B cell (primary cell): ENCODE measurements at regions not wholly inside any gene's neighbourhood (a gene's known extent, or its start where the extent isn't known, plus 50 kb on each side); places are given as distances from the start of the nearest gene placed in this dataset.

Experiments used
- ATAC-seq: fragments of 200-7000 bp; cut with Tn5 transposase; one replicate; pipeline ENCODE4 v1.10.0; 2021; ENCODE audit warnings: low read depth, mild to moderate bottlenecking, moderate number of reproducible peaks, moderate library complexity
- CTCF ChIA-PET: fragments of 350-600 bp; sonication (Branson Sonifier 250); formaldehyde crosslinking; loops from one replicate; lab custom pipeline; 2021; ENCODE audit warnings: antibody characterized with exemption, inconsistent platforms; lab: Charles Lee
- POLR2A ChIA-PET: fragments of 350-600 bp; sonication (Branson Sonifier 250); formaldehyde crosslinking; loops from one replicate; lab custom pipeline; 2021; ENCODE audit warnings: antibody characterized with exemption; lab: Charles Lee
- DNase-seq: peaks from one replicate; pipeline ENCODE4 v3.0.0; 2013
- H2AFZ ChIP-seq: 2 replicates; pipeline ENCODE4 v1.6.1; 2012; ENCODE audit warnings: mild to moderate bottlenecking, low read depth, low read length; ENCODE audit not compliant: insufficient read depth, poor library complexity, severe bottlenecking
- H3K27ac ChIP-seq, 2 donors: 1 replicate in 1 of 2; 2 replicates in 1 of 2; pipeline ENCODE4 v1.5.1; 2012 to 2013; ENCODE audit warnings: low read length in 2 of 2, mild to moderate bottlenecking in 2 of 2, moderate library complexity in 1 of 2
- H3K27me3 ChIP-seq, 4 experiments: fragments of 200-600 bp in 1 of 4; sonication (generic) in 1 of 4; replicated peaks in 1 of 4; 1 replicate in 2 of 4; 2 replicates in 2 of 4; pipeline versions ENCODE4 v1.6.1 to v1.7.0; 2013 to 2016; ENCODE audit warnings: low read length in 3 of 4, mild to moderate bottlenecking in 2 of 4, mixed read lengths in 1 of 4, moderate library complexity in 1 of 4; ENCODE audit not compliant: insufficient read depth in 4 of 4, control insufficient read depth in 3 of 4; ENCODE audit errors: control extremely low read depth in 1 of 4
- H3K36me3 ChIP-seq, 2 experiments: replicated peaks in 1 of 2; 1 replicate in 1 of 2; 2 replicates in 1 of 2; pipeline versions ENCODE4 v1.6.1 to v1.7.1; 2013; ENCODE audit warnings: low read length in 1 of 2; ENCODE audit not compliant: insufficient read depth in 2 of 2, control insufficient read depth in 1 of 2; ENCODE audit errors: control extremely low read depth in 1 of 2, extremely low read depth in 1 of 2
- H3K4me1 ChIP-seq, 2 donors: fragments of 200-600 bp in 1 of 2; sonication (generic) in 1 of 2; 1 replicate in 1 of 2; 2 replicates in 1 of 2; pipeline versions ENCODE4 v1.5.1 to v1.6.1; 2013 to 2017; ENCODE audit warnings: low read length in 2 of 2; ENCODE audit not compliant: control insufficient read depth in 2 of 2, insufficient read depth in 2 of 2
- H3K4me2 ChIP-seq: replicated peaks from 2 replicates; pipeline ENCODE3; 2012; ENCODE audit warnings: mild to moderate bottlenecking, low read depth, low read length; ENCODE audit not compliant: poor library complexity, severe bottlenecking
- H3K4me3 ChIP-seq, 5 experiments: fragments of 200-600 bp in 1 of 5; sonication (generic) in 1 of 5; 1 replicate in 3 of 5; 2 replicates in 2 of 5; pipeline versions ENCODE4 v1.5.1 to v1.7.0; 2011 to 2016; ENCODE audit warnings: low read length in 4 of 5, mild to moderate bottlenecking in 4 of 5, low read depth in 2 of 5, control low read depth in 1 of 5, moderate library complexity in 1 of 5; ENCODE audit not compliant: insufficient read depth in 1 of 5; ENCODE audit errors: control extremely low read depth in 1 of 5, extremely low read depth in 1 of 5
- H3K79me2 ChIP-seq: fragments of 200-600 bp; sonication (generic); one replicate; pipeline ENCODE4 v1.6.0; 2016; ENCODE audit warnings: low read length; ENCODE audit not compliant: control insufficient read depth, insufficient read depth
- H3K9ac ChIP-seq: fragments of 200-600 bp; sonication (generic); 2 replicates; pipeline ENCODE4 v1.6.1; 2017; ENCODE audit warnings: mild to moderate bottlenecking, low read length, moderate library complexity
- H3K9me3 ChIP-seq, 3 donors: one replicate each; pipeline versions ENCODE4 v1.6.1 to v1.7.1; 2013; ENCODE audit warnings: low read length in 2 of 3; ENCODE audit not compliant: control insufficient read depth in 2 of 3, insufficient read depth in 1 of 3; ENCODE audit errors: control extremely low read depth in 1 of 3
- H4K20me1 ChIP-seq: 2 replicates; pipeline ENCODE4 v1.6.0; 2012; ENCODE audit warnings: mild to moderate bottlenecking, low read length; ENCODE audit not compliant: insufficient read depth, control insufficient read depth, poor library complexity, severe bottlenecking
- H3K27ac Mint-ChIP-seq: one replicate; pipeline ENCODE4 v1.8.0; 2021; ENCODE audit warnings: mixed read lengths
- H3K27me3 Mint-ChIP-seq: one replicate; pipeline ENCODE4 v1.8.0; 2021; ENCODE audit warnings: mixed read lengths
- H3K4me1 Mint-ChIP-seq: one replicate; pipeline ENCODE4 v1.8.0; 2021; ENCODE audit warnings: mixed read lengths
- H3K4me3 Mint-ChIP-seq: one replicate; pipeline ENCODE4 v1.8.0; 2021; ENCODE audit warnings: mixed read lengths
- H3K9me3 Mint-ChIP-seq: one replicate; pipeline ENCODE4 v1.8.0; 2022; ENCODE audit warnings: mixed read lengths; ENCODE audit not compliant: insufficient read depth
- CTCF ChIP-seq: fragments of 200-600 bp; IDR thresholded peaks from one replicate; pipeline ENCODE4 v1.8.0; 2022; ENCODE audit warnings: antibody characterized with exemption, mild to moderate bottlenecking
- EZH2 ChIP-seq: IDR thresholded peaks from 2 replicates; pipeline ENCODE4 v1.6.1; 2012; ENCODE audit warnings: borderline replicate concordance, low read depth, mild to moderate bottlenecking, moderate library complexity, low read length; ENCODE audit not compliant: insufficient read depth, poor library complexity, severe bottlenecking
- WGBS: methylation state at CpG from one replicate; pipeline ENCODE4 v1.1.5; 2013; ENCODE audit warnings: missing lambda C conversion rate; ENCODE audit not compliant: insufficient coverage; 5-methylcytosine and 5-hydroxymethylcytosine counted together
- intact Hi-C: fragments of 100-400 bp; cut with micrococcal nuclease; formaldehyde crosslinking; loops from one replicate; pipeline ENCODE4 v1.10.0; 2022

GRCh38 chr20:48190757-48191156 lies 405.5 kb upstream of the SULF2 start:
- TF ChIP-seq CTCF (no peak), EZH2 (no peak)
- 53% methylated on average over 2 of the region's 4 CpGs for WGBS
- H3K4me1 ChIP-seq = no peaks in the 10 kb centered on the region
- ATAC-seq = no peak
- Mint-ChIP-seq H3K27ac (no peak overlapping the region), H3K27me3 (peaks cover 9% of the 10 kb centered on the region), H3K4me1 (no peaks in the 10 kb centered on the region), H3K9me3 (no peaks in the 10 kb centered on the region), H3K4me3 (no peak overlapping the region)
- no peak overlapping the region for H3K4me2 ChIP-seq
- ChIA-PET CTCF (no interaction called here), POLR2A (no interaction called here)
- no peaks in the 10 kb centered on the region for H3K79me2 ChIP-seq
- no peak overlapping the region for H3K4me3 ChIP-seq
- H3K27ac ChIP-seq = no peak overlapping the region
- H3K9ac ChIP-seq = no peak overlapping the region
- H2AFZ ChIP-seq = no peak overlapping the region
- no peaks in the 10 kb centered on the region for H3K9me3 ChIP-seq
- no peaks in the 10 kb centered on the region for H4K20me1 ChIP-seq
- peaks cover 0 to 2% (median 0%) of the 10 kb centered on the region in 4 experiments for H3K27me3 ChIP-seq
- H3K36me3 ChIP-seq = no peaks in the 10 kb centered on the region
- intact Hi-C loops = no loop called here
- DNase-seq = no peak

GRCh38 chr20:48189181-48189580 lies 403.9 kb upstream of the SULF2 start:
- Histone ChIP-seq H3K4me3 (no peak overlapping the region), H3K9ac (no peak overlapping the region), H2AFZ (no peak overlapping the region), H4K20me1 (no peaks in the 10 kb centered on the region), H3K27me3 (peaks cover 0 to 2% (median 0%) of the 10 kb centered on the region in 4 experiments), H3K27ac (no peak overlapping the region), H3K4me2 (no peak overlapping the region), H3K79me2 (no peaks in the 10 kb centered on the region), H3K4me1 (no peaks in the 10 kb centered on the region), H3K36me3 (no peaks in the 10 kb centered on the region), H3K9me3 (no peaks in the 10 kb centered on the region)
- TF ChIP-seq EZH2 (no peak), CTCF (no peak)
- Mint-ChIP-seq H3K27ac (no peak overlapping the region), H3K4me3 (no peak overlapping the region), H3K27me3 (peaks cover 9% of the 10 kb centered on the region), H3K4me1 (no peaks in the 10 kb centered on the region), H3K9me3 (no peaks in the 10 kb centered on the region)
- WGBS = 50% methylated on average over 2 of the region's 4 CpGs
- ATAC-seq (no peak), DNase-seq (peak; percentile 12)
- ChIA-PET CTCF (no interaction called here), POLR2A (no interaction called here)
- intact Hi-C loops = no loop called here
